Vagina (tissue), 2 donors: ENCODE measurements at regions not wholly inside any gene's neighbourhood (a gene's known extent, or its start where the extent isn't known, plus 50 kb on each side); places are given as distances from the start of the nearest gene placed in this dataset.

Experiments used
- DNase-seq, 2 donors: peaks; one replicate each; pipeline ENCODE4 v3.0.0-alpha.2; 2017; ENCODE audit errors: extremely low spot score in 2 of 2
- H3K27ac ChIP-seq: fragments of 200-600 bp; sonication (generic); one replicate; pipeline ENCODE4 v1.5.1; 2019
- H3K27me3 ChIP-seq: fragments of 200-600 bp; sonication (generic); one replicate; pipeline ENCODE4 v1.5.1; 2019
- H3K36me3 ChIP-seq, 2 donors: fragments of 200-600 bp; sonication (generic); one replicate each; pipeline ENCODE4 v1.5.1; 2017 to 2019
- H3K4me1 ChIP-seq: fragments of 200-600 bp; sonication (generic); one replicate; pipeline ENCODE4 v1.5.1; 2019
- H3K4me3 ChIP-seq, 2 donors: fragments of 200-600 bp; sonication (generic); 1 replicate in 1 of 2; 2 replicates in 1 of 2; pipeline ENCODE4 v1.5.1; 2016 to 2019
- H3K9me3 ChIP-seq: fragments of 200-600 bp; sonication (generic); one replicate; pipeline ENCODE4 v1.5.1; 2019
- POLR2A ChIP-seq, 2 donors: fragments of 450-650 bp; IDR thresholded peaks; one replicate each; pipeline ENCODE4 v1.6.1; 2017; ENCODE audit warnings: antibody characterized with exemption in 2 of 2, mild to moderate bottlenecking in 2 of 2, moderate library complexity in 2 of 2
- POLR2AphosphoS5 ChIP-seq, 2 donors: sonication (generic); formaldehyde crosslinking; IDR thresholded peaks; one replicate each; pipeline ENCODE4 v1.9.0; 2017; ENCODE audit warnings: antibody characterized with exemption in 2 of 2, mild to moderate bottlenecking in 2 of 2, low read depth in 1 of 2; ENCODE audit not compliant: insufficient read depth in 1 of 2
- intact Hi-C: fragments of 100-400 bp; cut with DNase I; formaldehyde crosslinking; loops from one replicate; pipeline ENCODE4 v1.15.1; 2023
- TF ChIP-seq, protein P1 (sequence below), 3 experiments: fragments of 450-650 bp in 2 of 3; fragments of 200-600 bp in 1 of 3; sonication (generic) in 1 of 3; IDR thresholded peaks; one replicate each; pipeline ENCODE4 v1.5.1; 2017 to 2019; ENCODE audit warnings: antibody characterized with exemption in 3 of 3, mild to moderate bottlenecking in 2 of 3, moderate library complexity in 2 of 3

DNA sequence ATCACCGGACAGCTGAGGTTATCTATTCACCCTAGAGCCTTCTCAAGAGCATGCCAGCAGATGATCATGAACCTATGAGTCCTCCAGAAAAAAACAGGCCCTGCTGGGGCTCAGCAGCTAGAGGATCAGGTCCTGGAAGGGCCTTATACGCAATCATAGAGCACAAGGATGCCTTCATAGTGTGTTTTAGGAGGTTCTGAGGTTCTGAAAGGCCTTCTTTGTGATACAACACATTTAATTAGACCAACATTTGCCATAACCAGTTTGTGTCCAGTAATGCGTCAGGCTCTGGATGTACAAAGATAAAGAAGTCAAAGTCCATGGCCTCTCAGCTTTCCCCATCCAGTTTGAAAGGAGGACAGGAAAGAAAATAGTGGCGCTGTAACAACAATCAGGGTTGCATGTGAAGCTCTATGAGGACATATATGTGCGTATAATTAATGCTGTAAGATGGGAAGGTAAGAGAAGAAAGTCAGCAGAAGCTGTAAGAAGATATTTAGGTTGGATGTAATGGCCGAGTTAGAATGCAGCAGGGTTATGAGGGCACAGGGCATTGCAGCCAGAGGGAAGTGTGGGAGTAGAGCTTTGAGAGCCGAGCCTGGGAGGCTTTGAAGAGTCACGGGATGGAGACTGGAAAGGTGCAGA is 302.6 kb upstream of the TBL1XR1 start:
- H3K36me3 ChIP-seq, result no peaks in the 10 kb centered on the region
- no peak for DNase-seq
- intact Hi-C loops, result no loop called here
- TF ChIP-seq, protein P1, sequence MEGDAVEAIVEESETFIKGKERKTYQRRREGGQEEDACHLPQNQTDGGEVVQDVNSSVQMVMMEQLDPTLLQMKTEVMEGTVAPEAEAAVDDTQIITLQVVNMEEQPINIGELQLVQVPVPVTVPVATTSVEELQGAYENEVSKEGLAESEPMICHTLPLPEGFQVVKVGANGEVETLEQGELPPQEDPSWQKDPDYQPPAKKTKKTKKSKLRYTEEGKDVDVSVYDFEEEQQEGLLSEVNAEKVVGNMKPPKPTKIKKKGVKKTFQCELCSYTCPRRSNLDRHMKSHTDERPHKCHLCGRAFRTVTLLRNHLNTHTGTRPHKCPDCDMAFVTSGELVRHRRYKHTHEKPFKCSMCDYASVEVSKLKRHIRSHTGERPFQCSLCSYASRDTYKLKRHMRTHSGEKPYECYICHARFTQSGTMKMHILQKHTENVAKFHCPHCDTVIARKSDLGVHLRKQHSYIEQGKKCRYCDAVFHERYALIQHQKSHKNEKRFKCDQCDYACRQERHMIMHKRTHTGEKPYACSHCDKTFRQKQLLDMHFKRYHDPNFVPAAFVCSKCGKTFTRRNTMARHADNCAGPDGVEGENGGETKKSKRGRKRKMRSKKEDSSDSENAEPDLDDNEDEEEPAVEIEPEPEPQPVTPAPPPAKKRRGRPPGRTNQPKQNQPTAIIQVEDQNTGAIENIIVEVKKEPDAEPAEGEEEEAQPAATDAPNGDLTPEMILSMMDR (IDR thresholded peaks at IDR 0.05), result no peak
- no peak for TF ChIP-seq POLR2A (IDR thresholded peaks at IDR 0.05)
- no peak for TF ChIP-seq POLR2AphosphoS5 (IDR thresholded peaks at IDR 0.05; ENCODE audit: insufficient read depth in 1 of 2, low read depth in 1 of 2)
- no peaks in the 10 kb centered on the region for H3K27me3 ChIP-seq
- no peaks in the 10 kb centered on the region for H3K4me1 ChIP-seq
- H3K9me3 ChIP-seq, result no peaks in the 10 kb centered on the region
- H3K4me3 ChIP-seq, result no peak overlapping the region
- H3K27ac ChIP-seq, result no peak overlapping the region

DNA sequence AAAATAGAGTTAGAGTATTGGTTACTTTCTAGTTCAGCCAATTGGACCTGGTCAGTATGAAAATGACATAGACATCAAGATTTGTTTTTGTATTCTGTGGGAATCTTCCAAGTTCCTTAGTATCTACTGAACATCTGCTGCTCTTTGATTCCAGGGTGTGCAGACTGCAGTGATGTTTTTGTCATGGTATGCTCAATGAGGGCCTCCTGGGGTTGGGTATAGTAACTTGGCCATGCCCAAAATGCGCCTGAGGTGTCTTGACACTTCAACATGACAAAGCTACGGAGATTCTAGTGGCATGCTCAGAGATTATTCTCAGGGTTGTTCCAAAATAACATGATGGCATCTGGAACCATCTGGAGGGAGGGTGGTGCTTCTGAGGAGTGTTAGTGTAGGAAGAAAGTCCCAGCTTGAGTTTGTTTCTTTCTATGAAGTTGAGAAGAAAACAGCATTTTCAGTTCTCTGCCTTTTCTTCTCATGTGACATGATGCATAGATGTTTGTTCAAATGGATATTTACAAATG is 313.5 kb upstream of the TBL1XR1 start:
- TF ChIP-seq POLR2AphosphoS5 (IDR thresholded peaks at IDR 0.05; ENCODE audit: insufficient read depth in 1 of 2, low read depth in 1 of 2), result no peak
- TF ChIP-seq, protein P1 (IDR thresholded peaks at IDR 0.05), result no peak
- TF ChIP-seq POLR2A (IDR thresholded peaks at IDR 0.05), result no peak
- Histone ChIP-seq H3K27ac (no peak overlapping the region), H3K4me3 (no peak overlapping the region), H3K9me3 (no peaks in the 10 kb centered on the region), H3K36me3 (no peaks in the 10 kb centered on the region), H3K27me3 (no peaks in the 10 kb centered on the region), H3K4me1 (no peaks in the 10 kb centered on the region)
- no peak for DNase-seq
- intact Hi-C loops, result no loop called here

DNA sequence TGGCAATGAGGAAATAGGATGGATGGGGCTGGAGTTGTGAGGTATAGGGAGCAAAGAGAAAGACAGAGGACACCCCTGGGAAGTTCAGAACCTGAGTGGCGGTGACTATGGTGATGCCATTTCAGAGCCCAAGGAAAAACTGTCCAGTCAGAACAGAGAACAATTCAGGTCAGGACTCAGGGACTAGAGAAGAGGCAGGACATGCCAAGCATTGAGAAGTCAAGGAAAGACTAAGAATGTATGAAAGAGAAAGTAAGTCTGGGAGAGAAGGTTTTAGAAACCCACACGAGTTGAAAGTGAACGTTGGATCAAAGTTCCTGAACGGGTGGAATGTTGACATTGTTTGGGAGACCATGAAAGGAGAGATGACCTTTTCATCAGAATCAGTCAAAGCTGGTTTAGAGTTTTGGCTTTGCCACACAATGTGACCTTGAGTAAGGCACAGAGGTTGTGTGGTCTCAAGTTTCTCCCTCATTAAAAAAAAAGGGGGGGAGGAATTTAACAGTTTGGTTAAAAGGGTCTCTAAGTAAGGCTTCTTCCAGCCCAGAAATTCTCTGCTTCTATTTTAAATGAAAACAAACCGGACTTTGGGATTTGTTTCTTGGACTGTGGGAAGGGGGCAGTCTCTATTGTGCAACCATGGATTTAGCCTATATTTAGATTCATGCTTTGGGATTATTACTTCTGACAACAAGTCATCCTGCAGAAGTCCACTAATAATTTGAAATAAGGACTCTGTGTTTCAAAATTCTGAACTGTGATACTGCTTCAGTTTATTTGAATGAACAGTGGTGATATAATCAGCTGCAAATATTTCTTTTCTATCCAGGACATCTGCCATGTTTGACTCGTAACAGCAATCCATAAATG is 315.9 kb upstream of the TBL1XR1 start:
- Histone ChIP-seq H3K27ac (peak overlapping the region; percentile 31), H3K36me3 (no peaks in the 10 kb centered on the region), H3K4me3 (no peak overlapping the region), H3K27me3 (no peaks in the 10 kb centered on the region), H3K4me1 (peaks cover 11% of the 10 kb centered on the region), H3K9me3 (no peaks in the 10 kb centered on the region)
- TF ChIP-seq POLR2A (IDR thresholded peaks at IDR 0.05) (no peak), POLR2AphosphoS5 (IDR thresholded peaks at IDR 0.05; ENCODE audit: insufficient read depth in 1 of 2, low read depth in 1 of 2) (no peak)
- TF ChIP-seq, protein P1 (IDR thresholded peaks at IDR 0.05), result no peak
- DNase-seq, result no peak
- intact Hi-C loops, result no loop called here

DNA sequence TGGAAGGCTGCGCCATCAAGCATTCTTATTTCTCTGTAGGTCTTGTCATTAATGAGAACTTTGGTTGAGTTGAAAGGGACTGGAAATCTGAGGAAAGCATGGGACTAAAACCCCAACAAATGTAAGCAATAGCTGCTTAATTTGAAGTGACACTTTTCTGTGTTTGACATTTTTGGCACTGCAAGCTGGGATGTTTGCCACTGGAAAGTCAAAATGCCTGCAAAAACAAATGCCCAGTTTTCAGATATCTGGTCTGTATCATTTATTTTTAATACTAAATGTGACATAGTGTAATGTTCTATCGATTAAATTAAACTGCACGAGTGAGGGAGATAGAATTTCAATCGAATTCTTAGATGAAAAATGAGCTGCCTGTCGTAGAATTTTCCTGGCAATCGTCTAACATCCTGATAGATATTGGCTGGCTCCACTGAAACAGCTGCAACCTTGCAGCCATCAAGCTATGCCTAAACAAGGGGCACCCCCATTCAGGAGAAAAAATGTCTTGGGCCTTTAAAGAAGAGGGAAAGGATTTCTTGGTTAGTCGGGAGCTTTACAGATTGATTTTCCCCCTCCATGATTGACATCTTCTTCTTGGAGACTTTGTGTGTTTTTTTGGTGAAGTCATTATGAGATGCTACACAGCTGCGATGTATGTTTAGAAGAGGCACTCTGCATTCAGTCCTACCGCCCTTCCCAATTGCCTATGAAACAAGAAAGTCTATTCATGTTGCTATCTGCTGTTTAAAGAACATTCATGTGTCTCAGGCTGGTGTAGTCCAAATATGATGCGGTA is 316.7 kb upstream of the TBL1XR1 start:
- no peak overlapping the region for H3K27ac ChIP-seq
- TF ChIP-seq, protein P1 (IDR thresholded peaks at IDR 0.05), result no peak
- TF ChIP-seq POLR2AphosphoS5 (IDR thresholded peaks at IDR 0.05; ENCODE audit: insufficient read depth in 1 of 2, low read depth in 1 of 2) (no peak), POLR2A (IDR thresholded peaks at IDR 0.05) (no peak)
- intact Hi-C loops, result no loop called here
- no peaks in the 10 kb centered on the region for H3K27me3 ChIP-seq
- no peak overlapping the region for H3K4me3 ChIP-seq
- H3K36me3 ChIP-seq, result no peaks in the 10 kb centered on the region
- H3K4me1 ChIP-seq, result peaks cover 11% of the 10 kb centered on the region
- no peak for DNase-seq
- no peaks in the 10 kb centered on the region for H3K9me3 ChIP-seq
